ENCODE measurements at regions not wholly inside any gene's neighbourhood (a gene's known extent, or its start where the extent isn't known, plus 50 kb on each side); places are given as distances from the start of the nearest gene placed in this dataset.

DNA sequence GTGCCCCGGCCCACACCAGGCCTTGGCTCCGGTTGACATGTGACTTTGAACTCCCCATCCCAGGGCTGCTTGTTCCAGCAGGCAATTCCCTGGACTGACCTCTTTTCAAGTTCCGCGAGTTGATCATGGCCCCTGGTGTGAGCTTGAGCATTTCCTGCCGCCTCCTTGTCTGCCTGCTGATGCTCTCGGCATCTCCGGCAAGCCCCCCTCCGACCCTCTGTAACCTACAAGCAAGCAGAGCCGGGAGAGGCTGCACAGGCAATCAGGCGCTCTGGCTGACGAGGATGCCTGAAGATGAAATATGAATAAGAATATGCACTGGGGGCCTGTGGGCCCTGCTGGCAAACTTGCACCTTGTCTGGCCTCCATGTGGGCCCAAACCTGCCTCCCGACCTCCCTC, 304.9 kb upstream of the MKI67 start:
- DNase-seq (ENCODE audit: low read depth in 2 of 2): no peak
- no peak overlapping the region for H3K4me3 ChIP-seq (replicated peaks in 1 of 2; ENCODE audit: low read depth in 2 of 2, low read length in 2 of 2)
- TF ChIP-seq, protein P1, sequence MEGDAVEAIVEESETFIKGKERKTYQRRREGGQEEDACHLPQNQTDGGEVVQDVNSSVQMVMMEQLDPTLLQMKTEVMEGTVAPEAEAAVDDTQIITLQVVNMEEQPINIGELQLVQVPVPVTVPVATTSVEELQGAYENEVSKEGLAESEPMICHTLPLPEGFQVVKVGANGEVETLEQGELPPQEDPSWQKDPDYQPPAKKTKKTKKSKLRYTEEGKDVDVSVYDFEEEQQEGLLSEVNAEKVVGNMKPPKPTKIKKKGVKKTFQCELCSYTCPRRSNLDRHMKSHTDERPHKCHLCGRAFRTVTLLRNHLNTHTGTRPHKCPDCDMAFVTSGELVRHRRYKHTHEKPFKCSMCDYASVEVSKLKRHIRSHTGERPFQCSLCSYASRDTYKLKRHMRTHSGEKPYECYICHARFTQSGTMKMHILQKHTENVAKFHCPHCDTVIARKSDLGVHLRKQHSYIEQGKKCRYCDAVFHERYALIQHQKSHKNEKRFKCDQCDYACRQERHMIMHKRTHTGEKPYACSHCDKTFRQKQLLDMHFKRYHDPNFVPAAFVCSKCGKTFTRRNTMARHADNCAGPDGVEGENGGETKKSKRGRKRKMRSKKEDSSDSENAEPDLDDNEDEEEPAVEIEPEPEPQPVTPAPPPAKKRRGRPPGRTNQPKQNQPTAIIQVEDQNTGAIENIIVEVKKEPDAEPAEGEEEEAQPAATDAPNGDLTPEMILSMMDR (IDR thresholded peaks at IDR 0.05; ENCODE audit: low read depth, low read length): no peak

- H3K4me3 ChIP-seq (replicated peaks in 1 of 2; ENCODE audit: low read depth in 2 of 2, low read length in 2 of 2): no peak overlapping the region
- no peak for DNase-seq (ENCODE audit: low read depth in 2 of 2)
- TF ChIP-seq, protein P1 (IDR thresholded peaks at IDR 0.05; ENCODE audit: low read depth, low read length): no peak
Measured at GRCh38 chr10:128431506-128431905, 305.3 kb upstream of the MKI67 start.

GRCh38 chr10:128432011-128432410, 305.8 kb upstream of the MKI67 start:
- H3K4me3 ChIP-seq (replicated peaks in 1 of 2; ENCODE audit: low read depth in 2 of 2, low read length in 2 of 2): no peak overlapping the region
- TF ChIP-seq, protein P1 (IDR thresholded peaks at IDR 0.05; ENCODE audit: low read depth, low read length): no peak
- no peak for DNase-seq (ENCODE audit: low read depth in 2 of 2)

DNA sequence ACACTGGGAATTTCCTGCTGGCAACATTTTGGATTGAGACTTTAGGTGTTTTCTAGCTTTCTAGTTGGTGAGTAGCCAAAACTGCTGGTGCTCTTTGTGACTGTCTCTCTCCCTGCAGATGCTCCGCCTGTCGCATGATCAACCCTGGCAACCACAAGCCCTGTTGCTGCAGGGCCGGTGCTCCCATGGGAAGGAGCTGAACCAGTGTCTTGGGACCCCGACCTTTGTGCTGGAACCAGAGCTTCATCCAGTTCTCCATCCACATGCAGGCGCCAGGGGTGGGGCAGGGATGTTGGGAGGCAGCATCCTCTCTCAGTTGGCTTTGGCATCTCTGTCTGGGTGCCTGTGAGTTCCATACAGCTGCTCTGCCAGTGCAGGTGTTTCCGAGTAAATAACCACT, 306.2 kb upstream of the MKI67 start:
- DNase-seq (ENCODE audit: low read depth in 2 of 2): no peak
- H3K4me3 ChIP-seq (replicated peaks in 1 of 2; ENCODE audit: low read depth in 2 of 2, low read length in 2 of 2): no peak overlapping the region
- TF ChIP-seq, protein P1 (IDR thresholded peaks at IDR 0.05; ENCODE audit: low read depth, low read length): no peak

DNA sequence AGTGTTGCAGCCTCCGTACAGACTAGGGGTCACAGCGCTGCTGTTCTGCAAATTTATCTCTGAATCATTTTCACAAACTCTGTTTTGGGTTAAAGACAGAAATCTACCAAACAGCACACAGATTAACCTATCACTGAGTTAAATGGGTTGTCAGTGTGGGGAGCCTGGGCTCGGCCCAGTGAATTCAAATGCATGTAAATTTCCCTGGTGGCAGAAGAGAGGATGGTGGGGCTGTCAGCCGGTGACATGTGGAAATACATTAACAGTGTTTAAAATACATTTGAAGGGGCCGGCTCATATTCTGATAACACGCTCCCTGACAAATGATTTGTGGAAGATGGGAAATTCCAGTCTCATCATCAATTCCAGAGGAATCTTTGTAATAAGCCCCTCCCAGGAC, 309.6 kb upstream of the MKI67 start:
- no peak for DNase-seq (ENCODE audit: low read depth in 2 of 2)
- H3K4me3 ChIP-seq (replicated peaks in 1 of 2; ENCODE audit: low read depth in 2 of 2, low read length in 2 of 2): no peak overlapping the region
- TF ChIP-seq, protein P1 (IDR thresholded peaks at IDR 0.05; ENCODE audit: low read depth, low read length): no peak

GRCh38 chr10:128437786-128438345, 311.6 kb upstream of the MKI67 start:
- TF ChIP-seq, protein P1 (IDR thresholded peaks at IDR 0.05; ENCODE audit: low read depth, low read length): no peak
- no peak for DNase-seq (ENCODE audit: low read depth in 2 of 2)
- no peak overlapping the region for H3K4me3 ChIP-seq (replicated peaks in 1 of 2; ENCODE audit: low read depth in 2 of 2, low read length in 2 of 2)

DNA sequence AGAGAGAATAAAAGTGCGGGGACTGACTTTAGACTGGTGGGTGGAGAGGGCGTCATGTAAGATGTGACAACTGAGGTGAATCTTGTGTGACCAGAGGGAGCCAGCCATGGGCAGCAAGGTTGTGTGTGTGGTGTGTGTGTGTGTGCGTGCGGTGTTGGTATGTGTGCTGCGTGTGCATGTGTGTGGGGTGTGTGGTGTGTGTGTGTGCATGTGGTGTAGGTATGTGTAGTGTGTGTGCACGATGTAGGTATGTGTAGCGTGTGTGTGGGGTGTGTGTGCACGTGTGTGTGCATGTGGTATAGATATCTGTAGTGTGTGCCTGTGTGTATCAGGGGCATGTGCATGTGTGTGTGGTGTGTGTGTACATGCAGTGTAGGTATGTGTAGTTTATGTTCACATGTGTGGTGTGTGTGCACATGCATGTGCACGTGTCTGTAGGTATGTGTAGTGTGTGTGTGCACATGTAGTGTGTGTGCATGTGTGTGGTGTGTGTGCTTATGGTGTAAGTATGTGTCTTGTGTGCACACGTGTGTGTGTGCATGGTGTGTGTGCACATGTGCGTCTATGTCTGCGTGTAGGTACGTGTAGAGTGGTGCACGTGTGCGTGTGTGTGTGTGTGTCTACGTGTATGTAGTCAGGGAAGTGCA, 312.3 kb upstream of the MKI67 start:
- no peak overlapping the region for H3K4me3 ChIP-seq (replicated peaks in 1 of 2; ENCODE audit: low read depth in 2 of 2, low read length in 2 of 2)
- no peak for DNase-seq (ENCODE audit: low read depth in 2 of 2)
- TF ChIP-seq, protein P1 (IDR thresholded peaks at IDR 0.05; ENCODE audit: low read depth, low read length): no peak
